ENCODE measurements at regions not wholly inside any gene's neighbourhood (a gene's known extent, or its start where the extent isn't known, plus 50 kb on each side); places are given as distances from the start of the nearest gene placed in this dataset.
A peak's percentile ranks its signal among the peaks of the same experiment; 100 is the strongest.

GRCh38 chr2:221779614-221780067 lies 207.5 kb upstream of the EPHA4 start:
- no peak for TF ChIP-seq CTCF (conservative IDR thresholded peaks at IDR 0.05; ENCODE audit: control insufficient read depth, insufficient read depth, low read depth, low read length)
- no peak overlapping the region for H3K4me3 ChIP-seq (ENCODE audit: control insufficient read depth, low read depth, low read length)
- DNase-seq (ENCODE audit: low read depth) = peak; percentile 81

GRCh38 chr2:221778025-221778424 lies 205.9 kb upstream of the EPHA4 start:
- no peak for TF ChIP-seq CTCF (conservative IDR thresholded peaks at IDR 0.05; ENCODE audit: control insufficient read depth, insufficient read depth, low read depth, low read length)
- DNase-seq (ENCODE audit: low read depth) = no peak
- H3K4me3 ChIP-seq (ENCODE audit: control insufficient read depth, low read depth, low read length) = no peak overlapping the region

- H3K4me3 ChIP-seq (ENCODE audit: control insufficient read depth, low read depth, low read length) = no peak overlapping the region
- DNase-seq (ENCODE audit: low read depth) = no peak
- TF ChIP-seq CTCF (conservative IDR thresholded peaks at IDR 0.05; ENCODE audit: control insufficient read depth, insufficient read depth, low read depth, low read length) = no peak
Observed at GRCh38 chr2:221777119-221777518, 205.0 kb upstream of the EPHA4 start.

GRCh38 chr2:221775096-221775495 lies 203.0 kb upstream of the EPHA4 start:
- no peak for TF ChIP-seq CTCF (conservative IDR thresholded peaks at IDR 0.05; ENCODE audit: control insufficient read depth, insufficient read depth, low read depth, low read length)
- no peak overlapping the region for H3K4me3 ChIP-seq (ENCODE audit: control insufficient read depth, low read depth, low read length)
- no peak for DNase-seq (ENCODE audit: low read depth)

GRCh38 chr2:221774136-221774535 lies 202.0 kb upstream of the EPHA4 start:
- no peak overlapping the region for H3K4me3 ChIP-seq (ENCODE audit: control insufficient read depth, low read depth, low read length)
- DNase-seq (ENCODE audit: low read depth) = no peak
- TF ChIP-seq CTCF (conservative IDR thresholded peaks at IDR 0.05; ENCODE audit: control insufficient read depth, insufficient read depth, low read depth, low read length) = no peak

GRCh38 chr2:221771297-221771696 lies 199.2 kb upstream of the EPHA4 start:
- no peak for TF ChIP-seq CTCF (conservative IDR thresholded peaks at IDR 0.05; ENCODE audit: control insufficient read depth, insufficient read depth, low read depth, low read length)
- no peak overlapping the region for H3K4me3 ChIP-seq (ENCODE audit: control insufficient read depth, low read depth, low read length)
- no peak for DNase-seq (ENCODE audit: low read depth)
